IPS DF 4.7 (cell line): ENCODE measurements at regions not wholly inside any gene's neighbourhood (a gene's known extent, or its start where the extent isn't known, plus 50 kb on each side); places are given as distances from the start of the nearest gene placed in this dataset.

ENCODE experiments used
- DNase-seq: peaks from one replicate; pipeline ENCODE4 v3.0.0-alpha.2; 2013; ENCODE audit warnings: low spot score; ENCODE audit errors: extremely low read depth

DNA sequence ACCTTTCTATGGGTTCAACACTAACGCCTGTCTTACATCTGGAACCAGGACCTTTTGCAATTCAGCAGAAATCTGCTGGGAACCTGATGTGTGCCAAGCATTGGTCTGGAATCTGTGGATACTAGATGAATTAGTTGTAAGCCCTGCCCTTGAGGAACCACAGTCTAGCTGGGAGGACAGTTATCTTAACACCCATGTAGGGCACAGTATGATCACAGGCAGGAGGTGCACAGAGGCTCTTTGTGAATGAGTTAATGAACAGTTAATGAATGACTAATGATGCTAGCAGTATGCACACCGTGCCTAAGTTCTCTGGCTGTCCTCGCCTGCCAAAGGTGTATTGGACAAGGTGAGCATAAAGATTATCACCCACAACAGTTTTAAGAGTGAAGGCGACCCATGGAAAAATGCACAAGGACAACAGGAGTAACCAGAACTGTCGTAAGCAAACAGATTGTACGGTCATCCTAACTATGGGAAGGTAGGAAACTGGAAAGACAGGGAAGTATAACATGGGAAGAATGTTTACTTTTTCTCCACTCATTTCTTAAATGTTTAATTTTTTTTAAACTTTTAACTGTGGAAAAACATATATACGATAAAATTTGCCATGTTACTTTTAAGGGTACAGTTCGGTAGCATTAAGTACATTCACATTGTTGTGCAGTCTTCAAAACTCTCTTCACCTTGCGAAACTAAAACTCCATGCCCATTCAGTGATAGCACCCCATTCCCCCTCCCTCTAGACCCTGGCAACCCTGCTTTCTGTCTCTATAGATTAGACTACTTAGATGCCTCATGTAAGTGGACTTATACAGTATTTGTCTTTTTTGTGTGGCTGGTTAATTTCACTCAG is 139.9 kb downstream of the CXCL12 start:
- DNase-seq, result no peak

DNA sequence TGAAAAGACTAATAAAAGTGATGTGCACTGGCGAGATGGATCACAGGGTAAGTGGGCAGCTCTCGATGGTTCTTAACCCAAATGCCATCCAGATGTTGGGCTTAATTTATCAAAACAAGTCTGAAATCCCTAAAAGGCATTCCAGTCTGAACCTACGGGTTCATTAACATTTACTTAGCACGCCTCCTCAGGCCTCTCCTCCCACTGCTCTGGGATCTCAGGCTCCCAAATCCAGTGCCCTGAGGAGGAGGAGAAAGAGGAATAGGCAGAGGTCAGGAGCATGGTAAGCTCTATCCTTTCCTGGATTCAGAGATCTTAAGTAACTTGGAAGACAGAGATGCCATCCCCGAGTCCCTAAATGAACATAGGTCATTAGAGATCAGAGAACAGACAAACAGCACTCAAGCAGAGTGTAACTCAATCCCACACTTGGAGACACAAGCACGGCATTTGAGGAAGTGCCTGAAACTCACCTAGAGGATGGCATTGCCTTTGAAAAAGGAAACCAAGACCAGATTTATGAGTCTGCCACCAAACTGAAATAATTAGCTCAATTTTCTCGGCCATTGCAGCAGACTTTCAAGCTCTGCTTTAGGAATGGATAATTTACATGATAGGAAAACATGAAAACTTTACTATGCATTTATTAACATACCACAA is 140.9 kb downstream of the CXCL12 start:
- no peak for DNase-seq

DNA sequence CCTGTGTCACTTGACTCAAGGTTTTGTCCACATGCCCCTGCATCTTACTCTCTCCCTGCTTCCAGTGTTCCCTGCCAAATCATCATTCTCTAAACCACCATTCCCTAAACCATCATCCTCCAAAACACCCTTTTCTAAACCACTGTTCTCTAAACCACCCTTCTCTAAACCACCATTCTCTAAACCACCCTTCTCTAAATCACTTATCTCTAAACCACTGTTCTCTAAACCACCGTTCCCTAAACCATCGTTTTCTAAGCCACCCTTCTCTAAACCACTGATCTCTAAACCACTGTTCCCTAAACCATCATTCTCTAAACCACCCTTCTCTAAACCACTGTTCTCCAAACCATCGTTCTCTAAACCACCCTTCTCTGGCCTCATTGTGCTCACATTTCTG is 142.1 kb downstream of the CXCL12 start:
- DNase-seq, result no peak

DNA sequence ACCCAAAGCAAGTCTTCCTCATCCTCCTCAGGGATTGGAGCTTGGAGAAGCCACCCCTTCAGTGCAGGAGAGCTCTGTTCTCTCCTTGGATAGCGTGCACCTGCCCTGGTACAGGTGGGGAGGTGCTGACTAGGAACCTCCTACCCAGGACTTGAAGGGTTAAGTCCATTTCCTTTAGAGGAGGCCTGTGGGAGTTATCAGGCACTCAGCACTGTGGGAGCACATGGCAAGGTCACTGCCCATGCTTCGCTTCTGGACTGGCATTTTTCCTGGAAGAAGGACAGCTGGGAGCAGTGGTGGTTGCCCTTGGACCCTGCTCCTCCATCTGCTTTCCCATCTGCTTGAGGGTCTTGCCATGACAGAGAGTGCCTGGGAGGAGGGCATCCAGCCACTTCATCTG is 142.8 kb downstream of the CXCL12 start:
- no peak for DNase-seq

DNA sequence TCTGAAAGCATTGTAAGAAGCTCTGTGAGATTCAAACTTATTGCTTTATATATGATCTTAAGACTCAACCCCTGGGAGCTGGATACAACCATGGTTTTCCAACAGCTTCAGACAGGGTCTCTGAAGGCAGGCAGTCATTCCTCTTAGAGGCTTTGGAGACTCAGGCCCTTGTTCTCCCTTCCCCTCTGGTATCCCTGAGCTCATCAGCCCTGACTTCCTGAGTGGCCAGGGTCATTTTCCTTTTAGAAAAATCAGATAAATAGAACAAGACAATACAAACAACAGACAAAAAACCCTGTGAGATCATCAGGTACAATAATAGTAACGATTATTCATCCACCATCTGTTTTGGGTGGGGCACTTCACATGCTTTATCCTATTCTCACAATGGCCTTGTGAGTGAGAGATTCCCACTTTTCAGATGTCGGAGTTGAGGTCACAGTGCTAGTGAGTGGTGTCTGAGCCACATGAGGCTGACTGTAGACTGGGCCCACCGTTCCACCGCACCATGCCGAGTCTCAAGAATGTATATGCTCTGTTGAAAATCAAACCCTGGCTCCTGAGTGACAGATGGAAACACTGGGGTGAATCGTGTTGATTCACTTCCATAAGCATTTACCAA is 144.2 kb downstream of the CXCL12 start:
- DNase-seq, result no peak

DNA sequence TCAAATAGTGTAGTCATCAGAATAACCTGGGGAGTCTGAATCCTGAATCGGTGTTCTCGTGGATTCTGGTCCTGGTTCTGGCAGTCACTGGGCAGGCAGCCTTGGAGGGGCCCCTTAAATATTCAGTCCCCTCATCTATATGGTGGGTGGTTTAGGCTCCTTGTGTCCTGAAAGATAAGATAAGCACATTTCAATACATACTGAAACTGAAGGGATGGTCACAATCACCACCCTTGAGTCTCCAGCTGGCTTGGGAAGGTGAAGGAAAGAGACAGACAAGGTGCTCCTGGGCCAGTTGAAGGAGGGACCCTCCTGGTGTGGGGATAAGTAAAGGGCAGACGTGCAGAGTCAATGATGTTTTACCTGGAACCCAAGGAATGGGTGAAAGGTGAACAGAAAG is 146.7 kb downstream of the CXCL12 start:
- DNase-seq, result no peak

DNA sequence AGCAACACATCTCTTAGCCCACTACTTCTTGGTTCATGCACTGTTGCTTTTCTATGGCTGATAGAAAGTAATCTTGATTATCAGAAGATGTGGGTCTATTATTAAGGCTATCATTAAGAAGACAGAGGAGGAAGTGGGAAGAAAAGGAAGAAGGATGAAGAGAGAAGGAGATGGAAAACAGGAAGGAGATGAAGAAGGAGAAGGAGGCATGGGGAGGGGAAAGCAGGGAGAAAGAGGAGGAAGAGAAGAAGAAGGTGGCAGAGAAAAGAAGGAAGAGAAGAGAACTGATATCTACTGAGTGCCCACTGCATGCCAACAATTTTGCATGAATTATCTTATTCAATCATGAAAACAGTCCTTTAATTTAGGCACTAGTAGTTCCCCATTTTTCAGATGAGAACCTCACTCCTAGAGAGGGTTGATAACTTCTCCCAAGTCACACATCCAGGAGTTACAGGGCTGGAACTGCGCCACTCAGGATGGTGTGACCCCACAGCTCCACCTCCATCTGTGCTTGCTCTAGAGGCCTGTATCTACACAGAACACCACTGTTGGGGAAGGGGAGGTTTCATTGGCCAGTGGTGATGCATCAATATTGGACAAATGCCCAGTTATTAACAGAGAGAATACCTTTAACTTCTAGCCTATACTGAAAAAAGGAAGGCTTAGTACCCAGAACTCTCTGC is 147.4 kb downstream of the CXCL12 start:
- DNase-seq, result no peak

DNA sequence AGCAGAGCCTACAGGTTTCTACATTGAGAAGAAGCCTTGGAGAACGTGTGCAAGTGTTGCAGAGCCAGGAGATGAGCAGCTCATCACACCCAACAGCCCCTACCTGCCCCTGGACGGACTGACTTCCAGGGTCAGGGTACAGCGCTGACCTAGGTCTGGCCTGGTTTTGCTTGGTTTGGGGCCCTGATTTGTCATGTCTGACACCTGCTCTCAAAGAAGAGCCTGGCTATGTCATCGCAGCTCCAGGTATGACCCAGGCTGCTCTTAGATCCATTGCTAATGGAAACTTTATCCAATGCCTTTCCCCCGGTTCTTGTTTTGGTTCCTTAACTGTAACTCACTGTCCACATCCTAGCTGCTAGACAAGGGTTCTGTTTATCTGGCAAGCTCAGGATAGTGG is 149.5 kb downstream of the CXCL12 start:
- DNase-seq, result no peak

DNA sequence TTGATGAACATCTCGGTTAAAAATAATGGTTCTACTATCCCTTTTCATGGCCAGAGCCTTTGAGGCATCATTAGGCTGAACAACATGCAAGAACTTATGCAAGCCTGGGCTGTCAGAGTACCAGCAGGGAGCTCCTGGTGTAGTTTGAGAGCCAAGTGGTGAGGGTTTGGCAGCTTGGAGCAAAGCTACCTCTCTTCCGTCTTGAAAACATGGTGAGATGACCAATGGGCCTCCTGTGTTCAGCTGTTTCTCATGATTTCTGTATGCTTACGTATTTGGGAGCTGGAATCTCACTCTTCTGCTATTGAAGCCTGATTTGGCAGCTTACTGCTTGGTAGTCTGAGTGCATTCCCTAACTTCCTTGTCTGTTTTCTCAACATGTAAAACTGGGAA is 150.4 kb downstream of the CXCL12 start:
- no peak for DNase-seq

DNA sequence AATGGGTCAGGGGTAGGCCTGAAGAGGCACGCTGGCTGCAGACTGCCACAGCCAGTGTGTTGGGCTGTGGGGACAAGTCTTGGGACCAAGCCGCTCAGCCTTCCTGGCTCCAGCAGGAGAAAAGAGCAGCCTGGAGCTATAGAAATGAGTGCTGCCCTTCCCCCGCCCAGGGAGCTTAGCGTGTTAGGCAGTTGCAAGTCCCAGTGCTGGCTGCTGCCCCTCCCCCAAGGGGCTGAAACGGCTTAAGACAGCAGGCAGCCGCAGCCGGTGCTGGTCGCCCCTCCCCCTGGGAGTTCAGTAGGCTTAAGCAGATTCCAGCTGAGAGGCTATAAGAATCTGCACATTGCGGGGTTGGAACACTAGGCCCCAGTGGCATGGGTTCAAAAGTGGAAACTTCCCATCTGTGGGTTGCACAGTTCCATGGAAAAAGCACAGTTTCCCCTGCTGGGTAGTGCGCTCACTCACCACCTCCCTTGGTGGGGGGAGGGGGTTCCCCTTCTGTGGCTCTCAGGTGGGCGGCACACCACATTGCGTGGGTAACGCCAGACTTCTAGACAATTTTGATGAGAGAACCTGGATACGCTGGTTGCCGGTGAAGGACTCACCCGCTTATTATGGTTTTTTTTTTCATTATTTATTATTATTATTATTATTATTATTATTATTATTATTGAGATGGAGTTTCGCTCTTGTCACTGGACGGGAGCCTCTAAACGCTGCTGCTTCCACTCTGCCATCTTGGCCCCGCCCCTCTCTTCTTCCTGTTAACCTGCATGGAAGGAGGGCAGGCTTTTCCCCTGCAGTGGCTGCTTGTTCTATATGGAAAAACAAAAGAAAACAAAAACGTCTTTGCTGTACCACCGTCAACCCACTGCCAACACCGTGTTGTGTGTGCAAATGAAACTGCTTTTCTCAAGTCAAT is 151.1 kb downstream of the CXCL12 start:
- DNase-seq, result no peak

DNA sequence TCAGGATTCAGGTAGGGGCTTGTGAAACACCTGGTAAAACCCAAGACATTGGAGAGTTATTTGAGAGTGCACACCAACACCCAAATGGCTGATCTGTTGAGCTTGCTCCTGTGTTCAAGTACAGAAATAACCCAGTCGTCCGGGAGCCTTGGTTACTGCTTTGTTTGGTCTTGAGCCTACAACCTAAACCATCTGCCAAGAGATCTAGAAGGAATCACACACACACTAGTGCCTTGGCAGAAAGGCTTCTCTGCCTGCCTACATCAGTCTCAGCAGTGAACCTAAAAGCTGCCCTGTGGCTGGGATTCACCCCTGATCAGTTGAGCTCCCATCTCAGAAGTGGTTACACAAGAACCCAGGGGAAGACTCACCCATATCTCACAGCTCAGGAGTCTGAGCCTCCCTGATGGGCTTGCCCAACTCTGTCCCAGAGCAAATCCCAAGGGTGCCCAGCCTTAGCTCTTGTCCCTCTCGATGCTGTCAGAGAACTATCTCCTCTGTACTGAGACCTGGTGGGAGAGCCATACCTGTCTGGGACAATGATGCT is 167.6 kb downstream of the CXCL12 start:
- no peak for DNase-seq

DNA sequence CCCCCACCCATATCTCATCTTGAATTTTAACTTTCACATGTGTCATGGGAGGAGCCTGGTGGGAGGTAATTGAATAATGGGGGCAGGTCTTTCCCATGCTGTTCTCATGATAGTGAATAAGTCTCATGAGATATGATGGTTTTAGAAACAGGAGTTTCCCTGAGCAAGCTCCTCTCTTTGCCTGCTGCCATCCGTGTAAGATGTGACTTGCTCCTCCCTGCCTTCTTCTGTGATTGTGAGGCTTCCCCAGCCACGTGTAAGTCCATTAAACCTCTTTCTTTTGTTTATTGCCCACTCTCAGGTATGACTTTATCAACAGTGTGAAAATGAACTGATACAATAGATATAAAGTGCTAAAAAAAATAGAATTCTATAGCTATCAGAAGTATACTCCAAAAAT is 168.8 kb downstream of the CXCL12 start:
- DNase-seq, result no peak

DNA sequence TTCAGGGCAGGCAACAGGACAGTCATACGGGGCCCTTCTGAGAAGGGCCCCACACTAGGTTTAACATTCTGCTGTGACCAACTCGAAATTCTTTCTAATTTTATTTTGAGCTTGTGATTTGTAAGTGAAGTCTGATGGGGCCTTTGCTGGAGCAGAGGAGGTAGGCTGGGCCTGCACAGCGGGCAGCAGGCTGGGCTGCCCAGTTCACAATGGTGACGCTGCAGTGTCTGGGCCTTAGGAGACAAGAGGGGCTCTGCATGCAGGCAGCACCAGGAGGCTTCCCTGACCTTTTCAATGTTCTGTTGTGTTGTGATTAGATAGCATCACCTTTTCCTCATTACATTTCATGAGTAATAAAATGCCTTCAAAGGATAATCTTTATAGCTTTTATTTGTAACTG is 175.1 kb downstream of the CXCL12 start:
- DNase-seq, result no peak

DNA sequence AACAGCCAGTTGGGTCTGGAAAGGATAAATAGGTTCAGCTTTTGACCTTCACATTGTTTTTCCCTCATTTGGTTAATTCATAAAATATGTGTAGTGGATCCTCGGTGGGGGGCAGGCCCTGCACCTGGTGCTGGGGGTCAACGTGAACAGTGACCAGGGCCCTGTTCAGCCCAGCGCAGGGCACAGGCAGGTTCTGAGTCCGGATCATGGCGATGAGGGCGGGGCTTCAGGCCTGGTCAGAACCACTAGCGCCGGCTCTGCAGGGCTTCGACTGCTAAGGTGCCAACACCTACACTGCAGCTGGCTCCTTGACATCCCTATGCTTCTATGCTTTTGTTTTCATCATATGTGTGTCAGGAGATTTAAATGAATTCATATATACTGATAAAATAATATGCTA is 177.7 kb downstream of the CXCL12 start:
- no peak for DNase-seq

DNA sequence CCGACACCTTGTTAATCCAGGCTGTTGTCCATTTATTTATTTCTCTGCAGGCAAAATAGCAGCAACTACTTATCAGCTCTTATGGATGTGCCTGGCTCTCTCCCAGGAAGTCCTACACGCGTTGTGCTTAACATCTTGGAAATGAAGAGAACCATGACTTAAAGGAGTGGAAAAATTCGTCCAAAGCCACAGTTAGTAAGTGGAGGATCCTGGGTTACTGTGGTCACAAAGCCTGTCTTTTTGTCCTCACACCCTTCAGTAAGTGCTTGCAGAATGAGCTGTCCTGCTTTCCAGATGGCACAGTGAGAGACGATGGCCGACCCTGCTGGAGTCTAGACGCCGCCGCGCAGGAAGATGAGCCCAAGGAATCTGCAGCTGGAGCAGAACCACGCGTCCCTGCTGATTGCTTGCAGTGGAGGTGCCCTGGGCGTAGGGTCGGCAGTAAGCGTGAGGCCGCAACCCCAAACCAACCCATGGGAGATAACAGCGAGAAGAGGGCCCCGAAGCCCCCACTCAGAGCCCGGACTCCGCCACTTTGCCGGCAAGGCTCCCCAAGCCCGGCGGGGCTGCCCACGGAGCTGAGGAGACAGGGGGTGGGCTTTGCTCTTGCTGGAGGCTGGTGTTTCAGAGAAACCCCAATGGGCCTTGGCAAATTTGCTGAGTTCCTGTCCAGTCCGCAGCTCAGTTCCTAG is 178.6 kb downstream of the CXCL12 start:
- DNase-seq, result no peak

DNA sequence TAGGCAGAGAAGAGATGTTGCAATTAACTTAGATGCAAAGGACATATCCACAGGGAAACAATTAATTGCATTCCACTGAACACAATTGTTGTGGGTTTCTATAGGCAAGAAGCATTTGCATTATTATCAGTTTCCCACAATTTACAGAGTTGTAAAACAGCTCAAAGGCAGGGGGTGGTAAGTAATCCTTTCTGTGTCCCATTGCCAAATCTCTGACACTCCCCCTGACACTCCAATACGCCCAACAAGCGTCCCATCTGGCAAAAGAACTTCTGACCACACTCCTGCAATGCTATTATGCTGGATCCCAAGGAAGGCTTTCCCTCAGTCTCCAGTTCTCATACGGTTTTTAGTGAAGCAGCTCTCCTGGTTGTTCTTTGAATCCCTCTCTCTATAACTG is 179.8 kb downstream of the CXCL12 start:
- no peak for DNase-seq

DNA sequence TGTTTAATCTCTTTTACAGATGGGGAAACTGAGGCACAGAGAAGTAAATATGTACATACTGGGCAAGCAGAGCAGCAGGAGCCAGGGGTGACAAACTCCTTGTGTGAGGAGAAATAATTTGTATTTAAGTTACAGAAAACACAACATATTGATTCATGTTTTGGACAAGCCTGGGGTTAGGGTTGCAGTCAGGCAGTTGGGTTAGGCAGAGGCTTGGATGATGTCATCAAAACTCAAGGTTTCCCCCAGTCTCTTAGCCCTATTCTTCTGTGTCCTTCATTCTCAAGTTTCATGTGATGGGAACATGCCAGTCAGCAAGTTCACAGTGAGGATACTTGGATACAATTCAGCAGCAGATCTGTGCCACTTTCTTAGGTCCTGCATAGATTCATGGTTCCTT is 181.4 kb downstream of the CXCL12 start:
- DNase-seq, result no peak

DNA sequence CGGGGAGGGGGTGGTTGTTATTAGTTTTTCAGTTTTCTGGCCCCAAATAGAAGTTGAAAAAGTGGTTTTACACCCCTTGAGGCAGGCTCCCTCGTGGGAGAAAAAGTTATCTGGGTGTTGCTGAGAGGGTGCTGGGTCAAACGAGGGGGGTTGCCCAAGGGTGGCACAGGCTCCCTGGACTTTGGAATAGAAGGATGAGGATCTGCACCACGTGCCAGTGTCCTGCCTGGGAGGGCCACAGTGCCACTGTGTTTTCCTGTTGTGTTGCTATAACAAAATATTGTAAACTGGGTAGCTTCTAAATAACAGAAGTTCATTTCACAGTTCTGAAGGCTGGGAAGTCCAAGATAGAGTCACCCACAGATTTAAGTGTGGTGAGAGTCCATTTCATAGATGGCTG is 181.9 kb downstream of the CXCL12 start:
- no peak for DNase-seq

DNA sequence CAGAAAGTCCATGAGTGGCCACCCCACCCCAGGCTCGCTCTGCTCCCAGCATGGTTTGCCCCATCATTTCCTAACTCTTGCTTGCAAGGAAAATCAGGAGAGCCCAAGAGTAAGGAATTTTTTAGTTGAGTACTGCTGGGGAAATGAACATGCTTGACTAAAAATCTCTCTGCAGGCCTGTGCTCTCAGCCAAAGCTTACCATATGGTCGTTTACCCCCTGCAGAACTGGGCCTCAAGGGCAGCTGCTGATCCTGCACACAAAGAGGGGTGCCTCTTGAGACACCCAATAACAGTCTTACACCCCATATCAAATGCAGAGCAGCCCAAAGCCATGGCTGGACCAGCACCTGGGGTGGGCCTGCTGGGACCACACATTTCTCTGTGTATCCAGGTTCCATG is 183.2 kb downstream of the CXCL12 start:
- DNase-seq, result no peak

DNA sequence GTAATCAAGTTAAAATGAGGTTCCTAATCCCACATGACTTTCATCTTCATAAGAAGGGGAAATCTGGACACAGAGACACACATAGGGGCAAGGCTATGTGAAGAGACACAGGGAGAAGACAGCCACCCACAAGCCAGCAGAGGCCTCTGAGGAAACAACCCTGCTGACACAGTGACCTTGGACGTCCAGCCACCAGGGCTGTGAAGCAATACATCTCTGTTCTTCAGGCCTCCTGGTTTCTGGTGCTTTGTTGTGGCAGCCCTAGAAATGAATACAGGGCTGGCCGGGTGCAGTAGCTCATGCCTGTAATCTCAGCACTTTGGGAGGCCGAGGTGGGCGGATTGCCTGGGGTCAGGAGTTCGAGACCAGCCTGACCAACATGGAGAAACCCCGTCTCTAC is 183.9 kb downstream of the CXCL12 start:
- DNase-seq, result no peak
